Muscle of leg (tissue), 3 donors: ENCODE measurements at regions not wholly inside any gene's neighbourhood (a gene's known extent, or its start where the extent isn't known, plus 50 kb on each side); places are given as distances from the start of the nearest gene placed in this dataset.

Experiments
- DNase-seq: peaks from one replicate; pipeline ENCODE4 v3.0.0; 2013
- H3K27ac ChIP-seq: one replicate; pipeline ENCODE4 v1.5.1; 2013; ENCODE audit warnings: mild to moderate bottlenecking, low read length, control low read depth
- H3K27me3 ChIP-seq: one replicate; pipeline ENCODE4 v1.6.1; 2013; ENCODE audit warnings: low read length; ENCODE audit not compliant: control insufficient read depth, insufficient read depth
- H3K36me3 ChIP-seq: one replicate; pipeline ENCODE4 v1.6.1; 2013; ENCODE audit warnings: low read length; ENCODE audit not compliant: control insufficient read depth, insufficient read depth
- H3K4me1 ChIP-seq: one replicate; pipeline ENCODE4 v1.6.1; 2013; ENCODE audit warnings: low read length; ENCODE audit not compliant: control insufficient read depth, insufficient read depth
- H3K4me3 ChIP-seq: one replicate; pipeline ENCODE4 v1.5.1; 2013; ENCODE audit warnings: low read length, control low read depth
- H3K9me3 ChIP-seq: replicated peaks from 2 replicates; pipeline ENCODE4 v1.6.1; 2013; ENCODE audit warnings: low read depth, low read length; ENCODE audit not compliant: control insufficient read depth
- WGBS: methylation state at CpG from one replicate; pipeline ENCODE4 v1.1.5; 2013; ENCODE audit warnings: missing lambda C conversion rate; ENCODE audit not compliant: insufficient coverage; 5-methylcytosine and 5-hydroxymethylcytosine counted together

- H3K4me3 ChIP-seq: no peak overlapping the region
- WGBS: no CpG with 5 or more reads among the region's 3 CpGs
These were observed 330.6 kb upstream of the ZC3H12C start for GRCh38 chr11:109762546-109762945.

GRCh38 chr11:109765709-109766311 is 327.4 kb upstream of the ZC3H12C start:
- Histone ChIP-seq H3K27me3 (no peaks in the 10 kb centered on the region), H3K4me1 (no peaks in the 10 kb centered on the region), H3K36me3 (no peaks in the 10 kb centered on the region), H3K27ac (no peak overlapping the region), H3K9me3 (no peaks in the 10 kb centered on the region), H3K4me3 (no peak overlapping the region)
- DNase-seq: no peak
- WGBS: 92% methylated on average over 2 of the region's 5 CpGs

More at GRCh38 chr11:109762546-109762945, 330.6 kb upstream of the ZC3H12C start:
- no peak for DNase-seq
- Histone ChIP-seq H3K9me3 (no peaks in the 10 kb centered on the region), H3K4me1 (no peaks in the 10 kb centered on the region), H3K27me3 (no peaks in the 10 kb centered on the region), H3K27ac (no peak overlapping the region), H3K36me3 (no peaks in the 10 kb centered on the region)

GRCh38 chr11:109769858-109770257 is 323.3 kb upstream of the ZC3H12C start:
- H3K4me3 ChIP-seq: no peak overlapping the region
- no peaks in the 10 kb centered on the region for H3K4me1 ChIP-seq
- H3K9me3 ChIP-seq: no peaks in the 10 kb centered on the region
- 46% methylated on average over 4 of the region's 4 CpGs for WGBS
- H3K27me3 ChIP-seq: no peaks in the 10 kb centered on the region
- H3K27ac ChIP-seq: no peak overlapping the region
- no peaks in the 10 kb centered on the region for H3K36me3 ChIP-seq
- DNase-seq: no peak

- Histone ChIP-seq H3K9me3 (no peaks in the 10 kb centered on the region), H3K27ac (no peak overlapping the region), H3K27me3 (no peaks in the 10 kb centered on the region), H3K36me3 (no peaks in the 10 kb centered on the region), H3K4me3 (no peak overlapping the region), H3K4me1 (no peaks in the 10 kb centered on the region)
- DNase-seq: no peak
These were observed 322.9 kb upstream of the ZC3H12C start for GRCh38 chr11:109770323-109770722.

GRCh38 chr11:109772892-109773291 is 320.3 kb upstream of the ZC3H12C start:
- no peaks in the 10 kb centered on the region for H3K27me3 ChIP-seq
- H3K36me3 ChIP-seq: no peaks in the 10 kb centered on the region
- H3K4me1 ChIP-seq: no peaks in the 10 kb centered on the region
- H3K9me3 ChIP-seq: no peaks in the 10 kb centered on the region
- WGBS: no CpG with 5 or more reads among the region's 1 CpG
- no peak overlapping the region for H3K27ac ChIP-seq
- no peak overlapping the region for H3K4me3 ChIP-seq
- peak; percentile 19 for DNase-seq

GRCh38 chr11:109775686-109776085 is 317.5 kb upstream of the ZC3H12C start:
- no peaks in the 10 kb centered on the region for H3K36me3 ChIP-seq
- H3K27me3 ChIP-seq: no peaks in the 10 kb centered on the region
- no peak overlapping the region for H3K27ac ChIP-seq
- no CpG with 5 or more reads among the region's 2 CpGs for WGBS
- DNase-seq: no peak
- H3K9me3 ChIP-seq: no peaks in the 10 kb centered on the region
- H3K4me3 ChIP-seq: no peak overlapping the region
- no peaks in the 10 kb centered on the region for H3K4me1 ChIP-seq

- Histone ChIP-seq H3K27me3 (no peaks in the 10 kb centered on the region), H3K4me3 (no peak overlapping the region), H3K4me1 (no peaks in the 10 kb centered on the region), H3K9me3 (no peaks in the 10 kb centered on the region), H3K36me3 (no peaks in the 10 kb centered on the region), H3K27ac (no peak overlapping the region)
- DNase-seq: no peak
- WGBS: 100% methylated on average over 1 of the region's 3 CpGs
These were observed 310.2 kb upstream of the ZC3H12C start for GRCh38 chr11:109783014-109783413.

- Histone ChIP-seq H3K36me3 (no peaks in the 10 kb centered on the region), H3K27me3 (no peaks in the 10 kb centered on the region), H3K27ac (no peak overlapping the region), H3K4me3 (no peak overlapping the region), H3K9me3 (no peaks in the 10 kb centered on the region), H3K4me1 (no peaks in the 10 kb centered on the region)
- DNase-seq: no peak
- 70% methylated on average over 1 of the region's 3 CpGs for WGBS
These were observed 309.4 kb upstream of the ZC3H12C start for GRCh38 chr11:109783840-109784239.

- H3K27ac ChIP-seq: no peak overlapping the region
- DNase-seq: no peak
- WGBS: no CpG with 5 or more reads among the region's 3 CpGs
- H3K4me1 ChIP-seq: no peaks in the 10 kb centered on the region
- H3K36me3 ChIP-seq: no peaks in the 10 kb centered on the region
- no peaks in the 10 kb centered on the region for H3K9me3 ChIP-seq
- no peaks in the 10 kb centered on the region for H3K27me3 ChIP-seq
- no peak overlapping the region for H3K4me3 ChIP-seq
These were observed 308.7 kb upstream of the ZC3H12C start for GRCh38 chr11:109784536-109784935.

- H3K4me1 ChIP-seq: no peaks in the 10 kb centered on the region
- no peaks in the 10 kb centered on the region for H3K9me3 ChIP-seq
- no peak overlapping the region for H3K27ac ChIP-seq
- H3K36me3 ChIP-seq: no peaks in the 10 kb centered on the region
- WGBS: no CpG with 5 or more reads among the region's 1 CpG
- DNase-seq: no peak
- H3K27me3 ChIP-seq: no peaks in the 10 kb centered on the region
- H3K4me3 ChIP-seq: no peak overlapping the region
These were observed 308.0 kb upstream of the ZC3H12C start for GRCh38 chr11:109785198-109785597.

- Histone ChIP-seq H3K36me3 (no peaks in the 10 kb centered on the region), H3K9me3 (no peaks in the 10 kb centered on the region), H3K4me1 (no peaks in the 10 kb centered on the region), H3K27ac (peak overlapping the region; percentile 29), H3K4me3 (no peak overlapping the region), H3K27me3 (no peaks in the 10 kb centered on the region)
- peak; percentile 88 for DNase-seq
- WGBS: 0% methylated on average over 1 of the region's 4 CpGs
These were observed 307.5 kb upstream of the ZC3H12C start for GRCh38 chr11:109785714-109786113.
